Gastrocnemius medialis (tissue), 4 donors: ENCODE measurements at regions not wholly inside any gene's neighbourhood (a gene's known extent, or its start where the extent isn't known, plus 50 kb on each side); places are given as distances from the start of the nearest gene placed in this dataset.

ENCODE experiments used
- ATAC-seq, 2 donors: fragments of 150-250 bp; one replicate each; pipeline ENCODE4 v1.9.1; 2016
- DNase-seq, 2 donors: peaks; one replicate each; pipeline ENCODE4 v3.0.0-alpha.2; 2019
- H3K27ac ChIP-seq, 4 donors: fragments of 200-600 bp; sonication (generic); 1 replicate in 1 of 4; 2 replicates in 3 of 4; pipeline ENCODE4 v1.5.1; 2016 to 2018; ENCODE audit warnings: mild to moderate bottlenecking in 2 of 4, moderate library complexity in 1 of 4
- H3K27me3 ChIP-seq, 3 donors: fragments of 200-600 bp; sonication (generic) in 2 of 3; 1 replicate in 1 of 3; 2 replicates in 2 of 3; pipeline versions ENCODE4 v1.5.1 to v1.6.0; 2016 to 2019; ENCODE audit warnings: mild to moderate bottlenecking in 1 of 3, moderate library complexity in 1 of 3
- H3K36me3 ChIP-seq, 2 donors: fragments of 200-600 bp; sonication (generic) in 1 of 2; one replicate each; pipeline ENCODE4 v1.5.1; 2017 to 2018
- H3K4me1 ChIP-seq, 2 donors: fragments of 200-600 bp; sonication (generic) in 1 of 2; one replicate each; pipeline ENCODE4 v1.5.1; 2016 to 2017; ENCODE audit warnings: mild to moderate bottlenecking in 2 of 2
- H3K4me3 ChIP-seq, 4 donors: fragments of 200-600 bp; sonication (generic) in 3 of 4; 1 replicate in 1 of 4; 2 replicates in 3 of 4; pipeline ENCODE4 v1.5.1; 2016 to 2019; ENCODE audit warnings: mild to moderate bottlenecking in 2 of 4
- H3K9me3 ChIP-seq, 3 donors: fragments of 200-600 bp; sonication (generic) in 2 of 3; 1 replicate in 1 of 3; 2 replicates in 2 of 3; pipeline ENCODE4 v1.5.1; 2016 to 2019
- CTCF ChIP-seq, 5 experiments: fragments of 450-650 bp in 3 of 5; fragments of 200-600 bp in 2 of 5; sonication (generic) in 2 of 5; IDR thresholded peaks in 4 of 5; conservative IDR thresholded peaks in 1 of 5; 1 replicate in 4 of 5; 2 replicates in 1 of 5; pipeline ENCODE4 v1.5.1; 2016 to 2019; ENCODE audit warnings: antibody characterized with exemption in 5 of 5, mild to moderate bottlenecking in 3 of 5, moderate library complexity in 3 of 5
- POLR2A ChIP-seq, 2 donors: fragments of 450-650 bp; IDR thresholded peaks; one replicate each; pipeline ENCODE4 v1.6.1; 2017; ENCODE audit warnings: antibody characterized with exemption in 2 of 2, mild to moderate bottlenecking in 2 of 2, moderate library complexity in 2 of 2
- in situ Hi-C, 4 donors: fragments of 200-750 bp; cut with MboI; loops; one replicate each; pipeline versions ENCODE4 v1.15.0 to v1.8.0; 2017; ENCODE audit warnings: low sequenced_read_pairs in 4 of 4
- intact Hi-C: fragments of 100-400 bp; cut with DNase I; formaldehyde crosslinking; loops from one replicate; pipeline ENCODE4 v1.15.1; 2023; ENCODE audit warnings: low total_unique reads

DNA sequence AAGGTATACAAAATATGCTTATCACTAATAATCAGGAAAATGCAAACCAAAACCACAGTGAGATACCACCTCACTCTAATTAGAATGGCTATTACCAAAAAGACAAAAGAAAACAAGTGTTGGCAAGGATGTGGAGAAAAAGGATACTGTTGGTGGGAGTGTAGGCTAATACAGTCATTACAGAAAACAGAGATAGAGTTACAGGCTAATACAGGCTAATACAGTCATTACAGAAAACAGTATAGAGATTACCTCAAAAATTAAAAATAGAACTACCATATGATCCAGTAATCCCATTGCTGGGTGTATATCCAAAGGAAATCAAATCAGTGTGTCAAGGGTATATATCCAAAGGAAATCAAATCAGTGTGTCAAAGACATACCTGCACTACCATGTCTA is 238.4 kb downstream of the PLPP3 start:
- no peak overlapping the region for H3K4me3 ChIP-seq
- intact Hi-C loops = no loop called here
- H3K27ac ChIP-seq = no peak overlapping the region
- TF ChIP-seq CTCF (IDR thresholded peaks at IDR 0.05 in 4 of 5, conservative IDR thresholded peaks at IDR 0.05 in 1 of 5) (no peak), POLR2A (IDR thresholded peaks at IDR 0.05) (no peak)
- H3K36me3 ChIP-seq = no peaks in the 10 kb centered on the region
- no peak for DNase-seq
- H3K9me3 ChIP-seq = no peaks in the 10 kb centered on the region
- H3K27me3 ChIP-seq = no peaks in the 10 kb centered on the region
- H3K4me1 ChIP-seq = peaks cover 17 to 23% of the 10 kb centered on the region in 2 donors
- ATAC-seq = peak; percentile 49 to 50
- in situ Hi-C loops = no loop called here

GRCh38 chr1:56339786-56340465 is 239.4 kb downstream of the PLPP3 start:
- DNase-seq = peak in 1 of 2 donors; percentile 32
- H3K4me3 ChIP-seq = no peak overlapping the region
- H3K4me1 ChIP-seq = peaks cover 26 to 33% of the 10 kb centered on the region in 2 donors
- intact Hi-C loops (no loop called here), in situ Hi-C loops (no loop called here)
- no peaks in the 10 kb centered on the region for H3K27me3 ChIP-seq
- no peaks in the 10 kb centered on the region for H3K9me3 ChIP-seq
- TF ChIP-seq POLR2A (IDR thresholded peaks at IDR 0.05) = no peak
- TF ChIP-seq CTCF (IDR thresholded peaks at IDR 0.05 in 4 of 5, conservative IDR thresholded peaks at IDR 0.05 in 1 of 5) = no peak
- ATAC-seq = peak; percentile 55 to 93
- H3K36me3 ChIP-seq = no peaks in the 10 kb centered on the region
- H3K27ac ChIP-seq = peak overlapping the region in 3 of 4 donors; percentile 24 to 61 (median 47)

DNA sequence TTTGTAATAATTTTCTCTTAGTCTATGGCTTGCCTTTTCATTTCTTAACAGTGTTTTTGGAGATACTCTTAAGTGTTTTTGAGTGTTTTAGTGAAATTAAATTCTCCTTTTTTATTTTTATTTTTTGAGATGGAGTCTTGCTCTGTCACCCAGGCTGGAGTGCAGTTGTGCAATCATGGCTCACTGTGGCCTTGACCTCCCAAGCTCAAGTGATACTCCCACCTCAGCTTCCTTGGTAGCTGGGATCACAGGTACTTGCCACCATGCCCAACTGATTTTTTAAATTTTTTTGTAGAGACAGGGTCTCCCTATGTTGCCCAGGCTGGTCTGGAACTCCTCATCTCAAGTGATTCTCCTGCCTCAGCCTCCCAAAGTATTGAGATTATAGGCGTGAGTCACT is 240.3 kb downstream of the PLPP3 start:
- in situ Hi-C loops = no loop called here
- DNase-seq (no peak), ATAC-seq (no peak)
- H3K4me3 ChIP-seq = no peak overlapping the region
- H3K27ac ChIP-seq = peak overlapping the region in 1 of 4 donors; percentile 47
- H3K9me3 ChIP-seq = no peaks in the 10 kb centered on the region
- intact Hi-C loops = no loop called here
- H3K4me1 ChIP-seq = peaks cover 27 to 35% of the 10 kb centered on the region in 2 donors
- no peaks in the 10 kb centered on the region for H3K27me3 ChIP-seq
- no peak for TF ChIP-seq CTCF (IDR thresholded peaks at IDR 0.05 in 4 of 5, conservative IDR thresholded peaks at IDR 0.05 in 1 of 5)
- no peak for TF ChIP-seq POLR2A (IDR thresholded peaks at IDR 0.05)
- no peaks in the 10 kb centered on the region for H3K36me3 ChIP-seq

- H3K27me3 ChIP-seq = no peaks in the 10 kb centered on the region
- no peaks in the 10 kb centered on the region for H3K9me3 ChIP-seq
- in situ Hi-C loops = no loop called here
- intact Hi-C loops = no loop called here
- DNase-seq = no peak
- no peak overlapping the region for H3K4me3 ChIP-seq
- H3K4me1 ChIP-seq = peaks cover 27 to 35% of the 10 kb centered on the region in 2 donors
- H3K27ac ChIP-seq = no peak overlapping the region
- TF ChIP-seq POLR2A (IDR thresholded peaks at IDR 0.05) (no peak), CTCF (IDR thresholded peaks at IDR 0.05 in 4 of 5, conservative IDR thresholded peaks at IDR 0.05 in 1 of 5) (no peak)
- no peak for ATAC-seq
- H3K36me3 ChIP-seq = no peaks in the 10 kb centered on the region
Measured at GRCh38 chr1:56336982-56337381, 242.4 kb downstream of the PLPP3 start.

GRCh38 chr1:56335394-56335793 is 244.0 kb downstream of the PLPP3 start:
- no peak for TF ChIP-seq CTCF (IDR thresholded peaks at IDR 0.05 in 4 of 5, conservative IDR thresholded peaks at IDR 0.05 in 1 of 5)
- TF ChIP-seq POLR2A (IDR thresholded peaks at IDR 0.05) = no peak
- in situ Hi-C loops (no loop called here), intact Hi-C loops (no loop called here)
- no peak for DNase-seq
- no peak overlapping the region for H3K27ac ChIP-seq
- H3K9me3 ChIP-seq = no peaks in the 10 kb centered on the region
- H3K4me1 ChIP-seq = peaks cover 23 to 40% of the 10 kb centered on the region in 2 donors
- H3K4me3 ChIP-seq = no peak overlapping the region
- H3K27me3 ChIP-seq = no peaks in the 10 kb centered on the region
- no peak for ATAC-seq
- no peaks in the 10 kb centered on the region for H3K36me3 ChIP-seq
